NCI-H446 treated with DMSO at 0.1 percent for 48 hours (cell line): ENCODE measurements at regions not wholly inside any gene's neighbourhood (a gene's known extent, or its start where the extent isn't known, plus 50 kb on each side); places are given as distances from the start of the nearest gene placed in this dataset.

Source experiments
- DNase-seq: peaks from one replicate; lab custom pipeline; 2025; lab: John Stamatoyannopoulos, UW

DNA sequence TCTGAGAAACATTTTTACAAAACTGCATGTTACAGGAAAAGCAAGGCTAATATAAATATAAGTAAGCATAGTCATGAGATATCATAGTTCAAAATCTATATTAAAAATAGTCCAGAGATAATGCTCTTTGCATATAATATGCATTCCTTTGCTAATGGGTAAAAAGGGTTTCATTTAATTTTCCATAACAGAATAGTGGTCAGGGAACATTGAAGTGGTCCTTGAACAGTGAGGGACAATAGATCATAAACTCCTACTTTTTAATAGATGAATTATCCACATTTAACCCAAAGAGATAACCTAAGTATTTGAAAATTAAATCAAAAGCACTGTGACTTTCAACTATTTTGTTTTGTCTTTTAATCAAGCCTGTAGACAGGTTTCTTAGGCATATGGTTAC, 243.1 kb upstream of the ADGRB3 start:
- no peak for DNase-seq

- DNase-seq = no peak
Observed at GRCh38 chr6:68372991-68373390, 262.1 kb upstream of the ADGRB3 start.

GRCh38 chr6:68368845-68369244, 266.2 kb upstream of the ADGRB3 start:
- no peak for DNase-seq

GRCh38 chr6:68364271-68364805, 270.7 kb upstream of the ADGRB3 start:
- no peak for DNase-seq

- DNase-seq = peak; percentile 64
Observed at GRCh38 chr6:68343901-68344300, 291.2 kb upstream of the ADGRB3 start.

DNA sequence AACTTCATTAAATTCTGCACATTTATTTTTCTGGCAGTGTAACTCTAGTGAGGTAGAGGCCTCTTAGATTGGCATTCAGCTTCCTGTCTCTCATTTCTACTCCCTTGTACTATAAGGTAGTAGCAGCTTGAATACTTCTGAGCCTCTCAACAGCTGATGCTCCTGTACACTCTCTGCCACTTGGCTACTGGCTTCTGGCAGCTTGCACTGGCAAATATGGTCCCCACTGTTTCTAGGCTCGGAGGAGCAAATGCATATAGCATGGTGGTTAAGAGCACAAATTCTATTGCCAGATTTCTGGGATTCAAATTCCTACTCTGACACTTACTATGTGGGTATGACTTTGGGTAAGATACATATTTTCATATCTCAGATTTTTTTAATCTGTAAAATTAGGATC, 292.8 kb upstream of the ADGRB3 start:
- no peak for DNase-seq

DNA sequence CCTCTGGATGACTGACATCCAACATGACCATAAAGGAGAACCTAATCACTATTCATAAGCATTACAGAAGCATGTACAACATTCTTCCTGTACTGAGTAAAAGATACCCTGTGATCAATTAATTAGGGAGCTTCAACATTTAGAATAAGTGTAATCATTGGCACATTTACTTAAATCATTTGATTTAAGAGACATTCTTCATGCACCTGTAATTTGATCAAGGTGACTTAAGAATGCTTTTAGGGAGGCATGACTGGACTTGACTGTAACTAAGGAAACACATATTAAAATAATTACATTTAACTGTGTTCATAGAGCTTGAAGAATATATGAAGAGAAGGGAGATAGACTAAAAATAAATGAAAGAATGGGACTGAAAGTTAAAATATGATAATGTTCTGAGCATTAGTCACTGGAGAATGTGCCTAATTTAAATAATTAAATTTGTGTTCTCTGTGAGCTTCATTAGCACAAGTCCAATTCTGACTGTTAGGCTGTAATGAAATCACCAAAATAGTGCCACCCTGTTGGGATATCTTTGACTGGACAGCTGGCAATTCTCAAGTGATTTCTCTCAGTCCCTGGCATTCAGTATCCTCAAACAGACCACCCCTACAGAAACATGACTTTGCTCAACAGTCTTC, 295.5 kb upstream of the ADGRB3 start:
- no peak for DNase-seq

- peak; percentile 74 for DNase-seq
Observed at GRCh38 chr6:68333442-68333841, 301.6 kb upstream of the ADGRB3 start.

DNA sequence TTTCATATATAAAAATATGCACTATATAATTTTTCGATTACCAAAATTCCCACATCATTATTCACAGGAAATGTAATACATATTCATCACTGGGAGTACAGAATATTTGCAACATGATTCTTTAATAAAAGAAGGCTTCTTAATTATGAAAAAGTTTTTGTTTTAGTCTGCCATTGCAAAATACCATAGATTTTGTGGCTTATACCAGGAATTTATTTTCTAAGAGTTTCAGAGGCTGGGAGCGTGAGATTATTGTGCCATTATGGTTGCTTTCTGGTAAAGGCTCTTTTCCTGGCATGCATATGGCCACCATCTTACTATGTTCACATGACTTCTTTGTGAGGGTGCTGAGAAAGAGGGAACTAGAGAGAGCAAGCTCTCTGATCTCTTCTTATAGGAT, 306.9 kb upstream of the ADGRB3 start:
- DNase-seq = no peak

DNA sequence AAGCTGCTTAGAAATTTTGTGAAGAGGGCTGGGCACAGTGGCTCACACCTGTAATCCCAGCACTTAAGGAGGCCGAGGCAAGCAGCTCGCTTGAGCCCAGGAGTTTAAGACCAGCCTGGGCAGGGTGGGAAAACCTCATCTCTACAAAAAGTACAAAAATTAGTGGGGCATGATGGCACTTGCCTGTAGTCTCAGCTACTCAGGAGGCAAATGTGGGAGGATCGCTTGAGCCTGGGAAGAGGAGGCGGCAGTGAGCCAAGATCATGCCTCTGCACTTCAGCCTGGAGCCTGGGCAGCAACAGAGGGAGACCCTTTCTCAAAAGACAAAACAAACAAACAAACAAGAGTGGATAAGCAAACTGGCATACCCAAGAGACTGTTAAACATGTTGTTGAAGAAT, 308.3 kb upstream of the ADGRB3 start:
- DNase-seq = no peak

GRCh38 chr6:68317366-68317765, 317.7 kb upstream of the ADGRB3 start:
- no peak for DNase-seq

GRCh38 chr6:68313911-68314310, 321.2 kb upstream of the ADGRB3 start:
- no peak for DNase-seq

DNA sequence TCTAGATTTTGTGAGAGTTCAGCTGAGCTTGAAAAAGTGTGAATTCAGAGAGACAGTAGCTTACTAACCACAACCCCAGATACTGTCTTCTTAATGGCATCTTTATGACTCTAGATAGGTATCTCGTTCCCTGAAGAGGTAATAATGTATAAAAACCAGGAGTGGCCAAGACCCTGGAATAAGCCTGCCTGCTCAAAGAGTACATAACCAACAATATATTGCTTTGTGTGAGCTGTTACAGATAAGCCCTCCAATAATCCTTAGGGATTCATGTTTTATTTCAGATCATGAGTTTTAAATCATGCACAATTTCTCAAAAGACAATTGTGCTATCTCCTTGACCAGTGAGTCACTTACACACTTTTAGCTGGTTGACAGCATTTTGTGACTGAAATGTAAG, 327.8 kb upstream of the ADGRB3 start:
- DNase-seq = no peak

- DNase-seq = no peak
Observed at GRCh38 chr6:68296126-68296525, 339.0 kb upstream of the ADGRB3 start.

GRCh38 chr6:68282646-68283045, 352.4 kb upstream of the ADGRB3 start:
- no peak for DNase-seq

- no peak for DNase-seq
Observed at GRCh38 chr6:68279793-68280557, 355.1 kb upstream of the ADGRB3 start.

DNA sequence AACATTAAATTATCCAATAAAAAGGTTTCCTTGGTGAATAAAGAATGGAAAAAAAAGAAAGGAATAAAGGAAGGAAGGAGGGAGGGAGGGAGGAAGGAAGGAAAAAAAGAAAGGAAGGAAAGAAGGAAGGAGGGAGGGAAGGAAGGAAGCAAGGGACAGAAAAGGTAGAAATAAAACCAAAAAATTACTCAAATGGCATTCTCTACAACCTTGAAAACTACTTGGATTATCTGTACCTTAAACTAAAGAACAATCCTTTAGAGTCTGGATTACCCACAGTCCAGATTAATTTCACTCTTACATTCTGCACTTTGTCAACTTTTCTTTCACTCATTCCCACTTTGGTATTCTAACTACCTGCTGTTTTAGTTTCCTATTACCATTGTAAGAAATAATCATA, 361.8 kb upstream of the ADGRB3 start:
- no peak for DNase-seq

- no peak for DNase-seq
Observed at GRCh38 chr6:68256391-68256790, 378.7 kb upstream of the ADGRB3 start.

GRCh38 chr6:68252632-68253031, 382.4 kb upstream of the ADGRB3 start:
- DNase-seq = no peak

- DNase-seq = no peak
Observed at GRCh38 chr6:68247782-68248181, 387.3 kb upstream of the ADGRB3 start.

DNA sequence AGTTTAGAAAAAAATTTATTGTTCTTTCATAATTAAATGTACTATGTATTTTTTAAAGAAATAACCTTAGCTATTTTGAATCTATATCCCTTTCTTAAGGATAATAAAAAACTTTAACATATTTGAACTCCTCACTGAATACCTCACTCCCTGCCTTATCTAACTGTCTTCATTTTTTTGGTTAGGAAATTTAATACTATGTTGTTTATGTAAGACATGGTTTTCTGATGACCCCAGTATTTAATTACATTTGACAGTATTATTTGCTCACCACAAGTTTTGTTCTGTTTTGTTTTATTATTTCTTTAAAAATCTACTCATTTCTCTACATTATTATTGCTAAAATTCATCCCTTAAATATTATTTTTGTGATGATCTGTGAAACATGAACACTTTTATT, 394.4 kb upstream of the ADGRB3 start:
- DNase-seq = no peak

DNA sequence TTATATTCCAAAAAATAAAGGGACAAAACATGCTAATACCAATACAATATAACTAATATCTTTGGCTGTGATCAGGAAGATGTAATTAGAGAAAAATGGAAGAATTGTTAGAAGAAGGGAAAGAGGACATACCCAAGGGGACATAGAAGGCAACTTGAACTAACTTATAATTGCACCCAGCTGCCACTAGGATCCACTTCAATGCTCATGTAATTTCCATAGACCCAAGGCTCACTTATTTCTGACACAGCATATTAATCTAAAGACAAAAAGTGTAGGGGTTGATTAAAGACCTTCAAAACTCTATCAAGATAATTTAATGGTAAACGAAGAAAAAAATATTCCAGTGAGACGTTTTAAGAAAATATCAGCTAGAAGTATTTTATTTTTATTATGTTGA, 396.0 kb upstream of the ADGRB3 start:
- DNase-seq = no peak

DNA sequence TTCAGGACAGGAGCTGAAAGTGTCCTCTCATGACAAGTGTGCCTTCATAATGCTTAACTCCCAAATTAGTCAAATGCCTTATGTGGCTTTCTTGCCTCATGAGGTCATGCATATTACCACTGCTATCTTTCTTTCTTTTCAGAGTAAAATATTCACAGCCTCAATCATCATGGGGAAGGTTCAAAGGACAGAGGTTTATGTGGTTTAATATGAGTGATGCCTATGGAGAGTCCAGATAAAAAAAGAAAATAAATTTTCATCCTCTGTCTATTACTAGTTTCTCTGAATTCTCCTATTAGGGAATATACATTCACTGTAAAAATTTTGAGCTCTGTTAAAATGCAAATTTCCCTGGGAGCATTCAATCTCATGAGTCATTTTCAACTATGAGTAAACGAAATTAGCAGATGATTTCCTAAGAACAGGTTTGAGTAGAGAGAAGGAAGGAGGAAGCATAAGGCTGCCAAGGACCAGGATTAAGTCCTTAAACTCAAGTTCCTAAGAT, 396.9 kb upstream of the ADGRB3 start:
- DNase-seq = no peak
